HG03457 (cell line): ENCODE measurements at regions not wholly inside any gene's neighbourhood (a gene's known extent, or its start where the extent isn't known, plus 50 kb on each side); places are given as distances from the start of the nearest gene placed in this dataset.

Experiments
- ATAC-seq: cut with Tn5 transposase; IDR thresholded peaks from one replicate; pipeline ENCODE4 v1.9.1; 2021; ENCODE audit warnings: moderate number of reproducible peaks; ENCODE audit not compliant: unreplicated experiment

- no peak for ATAC-seq
Measured at GRCh38 chr6:133170602-133171001, 70.6 kb upstream of the EYA4 start.

- no peak for ATAC-seq
Measured at GRCh38 chr6:133171989-133172604, 69.1 kb upstream of the EYA4 start.

- no peak for ATAC-seq
Measured at GRCh38 chr6:133173276-133173675, 67.9 kb upstream of the EYA4 start.

GRCh38 chr6:133179481-133179880, 61.7 kb upstream of the EYA4 start:
- no peak for ATAC-seq

- no peak for ATAC-seq
Measured at GRCh38 chr6:133183691-133184090, 57.5 kb upstream of the EYA4 start.

- ATAC-seq: no peak
Measured at GRCh38 chr6:133184798-133185372, 56.3 kb upstream of the EYA4 start.

GRCh38 chr6:133185731-133186130, 55.4 kb upstream of the EYA4 start:
- no peak for ATAC-seq

GRCh38 chr6:133187114-133187513, 54.0 kb upstream of the EYA4 start:
- no peak for ATAC-seq

- ATAC-seq: no peak
Measured at GRCh38 chr6:133187657-133188453, 53.3 kb upstream of the EYA4 start.

- ATAC-seq: no peak
Measured at GRCh38 chr6:133190912-133191311, 50.2 kb upstream of the EYA4 start.

- no peak for ATAC-seq
Measured at GRCh38 chr6:133191323-133191722, 49.8 kb upstream of the EYA4 start.
